K562 (cell line): ENCODE measurements at regions not wholly inside any gene's neighbourhood (a gene's known extent, or its start where the extent isn't known, plus 50 kb on each side); places are given as distances from the start of the nearest gene placed in this dataset.

Experiments
- ATAC-seq: fragments of 200-7000 bp; cut with Tn5 transposase; 3 replicates; pipeline ENCODE4 v1.9.1; 2020; ENCODE audit warnings: moderate library complexity
- BruUV-seq: library from RNA; stranded (reverse); fragments of 400-500 nt; replicated peaks from 2 replicates; lab custom pipeline; 2021; lab: Mats Ljungman, UMichigan
- CTCF ChIA-PET: fragments of 300-600 bp; formaldehyde crosslinking; extraction: SDS; loops from one replicate; lab custom pipeline; 2021; ENCODE audit warnings: low intra/inter-chr PET ratio; lab: Yijun Ruan, JAX
- POLR2A ChIA-PET: fragments of 300-600, 350-650 bp; sonication (Branson Sonifier 250); formaldehyde crosslinking; extraction: SDS; loops from one replicate; lab custom pipeline; 2021; ENCODE audit warnings: antibody characterized with exemption, inconsistent platforms; lab: Yijun Ruan, JAX
- DNase-seq, 4 experiments: peaks; one replicate each; pipeline versions ENCODE4 v3.0.0 to v3.0.0-alpha.2; 2011 to 2018; ENCODE audit warnings: low spot score in 3 of 4, mixed read lengths in 3 of 4; ENCODE audit errors: extremely low read depth in 1 of 4
- FAIRE-seq: peaks from 2 replicates; lab custom pipeline; 2011; peaks lifted over from hg19 to GRCh38; lab: Jason Lieb, UNC
- H2AFZ ChIP-seq: 2 replicates; pipeline ENCODE4 v1.6.0; 2011; ENCODE audit warnings: low read depth, low read length, control low read depth, inconsistent platforms
- H3K27ac ChIP-seq: fragments of 200-600 bp; 3 replicates; pipeline ENCODE4 v1.8.0; 2011; ENCODE audit warnings: low read depth, mild to moderate bottlenecking, control low read depth, inconsistent platforms, low read length, moderate library complexity, mixed read lengths; ENCODE audit errors: extremely low read depth
- H3K27me3 ChIP-seq, 2 experiments: fragments of 300-600 bp in 1 of 2; 2 replicates in 1 of 2; 3 replicates in 1 of 2; pipeline versions ENCODE4 v1.6.0 to v1.8.0; 2011; ENCODE audit warnings: inconsistent platforms in 2 of 2, low read length in 2 of 2, mild to moderate bottlenecking in 1 of 2, mixed read lengths in 1 of 2, moderate library complexity in 1 of 2; ENCODE audit not compliant: control insufficient read depth in 2 of 2, insufficient read depth in 2 of 2
- H3K36me3 ChIP-seq: fragments of 300-600 bp; 3 replicates; pipeline ENCODE4 v1.8.0; 2011; ENCODE audit warnings: mild to moderate bottlenecking, low read length, inconsistent platforms; ENCODE audit not compliant: control insufficient read depth, insufficient read depth
- H3K4me1 ChIP-seq, 2 experiments: fragments of 200-600 bp in 1 of 2; replicated peaks in 1 of 2; 2 replicates in 1 of 2; 3 replicates in 1 of 2; pipeline versions ENCODE4 v1.5.1 to v1.8.0; 2011; ENCODE audit warnings: inconsistent platforms in 2 of 2, low read length in 2 of 2, mild to moderate bottlenecking in 1 of 2, mixed read lengths in 1 of 2, moderate library complexity in 1 of 2; ENCODE audit not compliant: control insufficient read depth in 2 of 2, insufficient read depth in 2 of 2
- H3K4me2 ChIP-seq: 2 replicates; pipeline ENCODE4 v1.6.1; 2011; ENCODE audit warnings: low read length, control low read depth, inconsistent platforms, mixed read lengths; ENCODE audit not compliant: insufficient read depth
- H3K4me3 ChIP-seq: fragments of 200-600 bp; sonication (generic), shearing (Covaris generic); 2 replicates; pipeline ENCODE4 v1.5.1; 2016; ENCODE audit warnings: control low read depth, inconsistent platforms
- H3K79me2 ChIP-seq: fragments of 200-600 bp; 3 replicates; pipeline ENCODE4 v1.8.0; 2011; ENCODE audit warnings: low read length, inconsistent platforms; ENCODE audit not compliant: control insufficient read depth, insufficient read depth
- H3K9ac ChIP-seq, 2 experiments: 2 replicates each; pipeline versions ENCODE4 v1.6.0 to v1.6.1; 2011; ENCODE audit warnings: low read depth in 2 of 2, low read length in 2 of 2, control low read depth in 1 of 2, inconsistent platforms in 1 of 2, mild to moderate bottlenecking in 1 of 2, mixed read lengths in 1 of 2; ENCODE audit not compliant: insufficient read depth in 1 of 2
- H3K9me1 ChIP-seq: one replicate; pipeline ENCODE4 v1.6.0; 2011; ENCODE audit warnings: inconsistent platforms, mild to moderate bottlenecking, low read length, moderate library complexity; ENCODE audit not compliant: control insufficient read depth, insufficient read depth
- H3K9me3 ChIP-seq: replicated peaks from 2 replicates; pipeline ENCODE4 v1.5.1; 2011; ENCODE audit warnings: low read depth, low read length, inconsistent platforms; ENCODE audit not compliant: control insufficient read depth, insufficient read depth
- H4K20me1 ChIP-seq: replicated peaks from 2 replicates; pipeline ENCODE4 v1.6.1; 2011; ENCODE audit warnings: low read length, inconsistent platforms, mixed read lengths; ENCODE audit not compliant: control insufficient read depth, insufficient read depth
- BCL6 ChIP-seq: fragments of 250-450 bp; sonication (Bioruptor Pico); IDR thresholded peaks from 2 replicates; pipeline ENCODE4 v1.4.0; 2020
- CEBPB ChIP-seq: fragments of 450-650 bp; IDR thresholded peaks from 2 replicates; pipeline ENCODE4 v1.6.1; 2016; ENCODE audit warnings: missing genetic modification characterization, missing compliant biosample characterization
- GABPB2 ChIP-seq: fragments of 250-450 bp; sonication (Bioruptor Pico); conservative IDR thresholded peaks from 2 replicates; pipeline ENCODE4 v1.5.1; 2021; ENCODE audit warnings: mild to moderate bottlenecking
- PTBP1 ChIP-seq: fragments of 200-400 bp; formaldehyde crosslinking; IDR thresholded peaks from 2 replicates; pipeline ENCODE4 v1.6.1; 2017; ENCODE audit warnings: low read depth, low read length
- ZNF146 ChIP-seq: IDR thresholded peaks from one replicate; pipeline ENCODE4 v1.6.1; 2018; ENCODE audit warnings: missing compliant biosample characterization; ENCODE audit not compliant: unreplicated experiment
- ZNF79 ChIP-seq: fragments of 250-450 bp; sonication (Bioruptor Pico); IDR thresholded peaks from 2 replicates; pipeline ENCODE4 v1.4.0; 2020; ENCODE audit warnings: low read depth, mild to moderate bottlenecking, moderate library complexity
- ZSCAN29 ChIP-seq: fragments of 450-650 bp; IDR thresholded peaks from 2 replicates; pipeline ENCODE4 v1.6.1; 2017
- WGBS: fragments of 100-300 bp; shearing (Covaris generic); methylation state at CpG from one replicate; pipeline ENCODE4 v1.1.6; 2016; ENCODE audit warnings: low coverage, mixed read lengths; ENCODE audit not compliant: insufficient coverage; ENCODE audit errors: missing lambda C conversion rate; 5-methylcytosine and 5-hydroxymethylcytosine counted together
- in situ Hi-C: fragments of 300-500 bp; cut with MboI; formaldehyde crosslinking; loops from 4 replicates; pipeline ENCODE4 v1.15.0; 2018; ENCODE audit warnings: inconsistent platforms, mixed read lengths
- intact Hi-C: fragments of 100-400 bp; cut with micrococcal nuclease; formaldehyde crosslinking; loops from 2 replicates; pipeline ENCODE4 v1.14.2; 2022
- TF ChIP-seq, protein P1 (sequence below): sonication (generic); formaldehyde crosslinking; IDR thresholded peaks from 2 replicates; pipeline ENCODE4 v1.8.1; 2023; ENCODE audit warnings: mild to moderate bottlenecking, missing genetic modification reagents, moderate library complexity
- TF ChIP-seq, protein P2 (sequence below): fragments of 450-650 bp; IDR thresholded peaks from 2 replicates; pipeline ENCODE4 v1.6.1; 2016; ENCODE audit warnings: missing biosample characterization, missing genetic modification characterization
- TF ChIP-seq, protein P3 (sequence below): fragments of 450-650 bp; IDR thresholded peaks from 2 replicates; pipeline ENCODE4 v1.6.1; 2018; ENCODE audit not compliant: partially characterized antibody
- TF ChIP-seq, protein P4 (sequence below): sonication (generic); formaldehyde crosslinking; IDR thresholded peaks from 2 replicates; pipeline ENCODE4 v1.8.0; 2023; ENCODE audit warnings: missing genetic modification reagents, mild to moderate bottlenecking, borderline replicate concordance

DNA sequence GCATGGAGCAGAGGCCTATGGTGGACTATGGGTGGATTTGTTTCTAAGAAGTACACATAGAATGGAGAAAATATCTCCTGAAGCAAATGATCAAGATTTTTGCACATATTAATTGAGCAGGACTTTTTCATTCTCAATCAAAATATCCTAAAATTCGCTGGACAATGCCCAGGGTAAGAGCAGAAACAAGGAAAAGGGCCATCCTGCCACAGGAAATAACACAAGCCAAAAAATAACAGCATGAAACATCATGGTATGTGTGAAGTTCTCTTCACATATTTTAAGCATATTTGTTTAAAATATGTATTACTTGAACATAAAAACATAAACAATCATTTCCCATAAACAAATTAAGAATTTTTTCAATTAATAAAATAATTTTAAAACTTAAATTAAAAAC is 868.9 kb downstream of the EPHA7 start (continued):
- TF ChIP-seq GABPB2 (CRISPR knock-in tag) (no peak), ZNF79 (CRISPR knock-in tag) (no peak)

DNA sequence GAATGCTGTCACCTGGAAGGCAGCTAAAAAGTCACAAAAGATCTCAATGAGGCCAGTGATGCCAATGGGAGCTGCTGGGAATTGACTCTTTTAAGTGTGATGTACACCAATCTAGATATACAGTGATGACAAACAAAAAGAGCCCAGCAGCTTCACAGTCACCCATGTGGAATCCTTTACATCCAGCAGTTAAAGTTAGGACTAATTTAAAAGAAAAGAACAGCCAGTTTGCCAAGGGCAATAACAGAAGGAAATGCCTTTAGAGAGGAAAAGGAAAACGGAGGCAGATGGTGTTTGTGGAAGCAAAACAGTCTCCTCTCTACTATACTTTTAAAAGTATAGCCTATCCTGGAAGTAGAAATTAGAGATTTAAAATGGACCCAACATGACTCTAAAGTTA is 873.5 kb downstream of the EPHA7 start:
- Histone ChIP-seq H3K79me2 (no peaks in the 10 kb centered on the region), H3K4me1 (no peaks in the 10 kb centered on the region), H3K27me3 (no peaks in the 10 kb centered on the region), H3K9ac (no peak overlapping the region), H3K9me3 (no peaks in the 10 kb centered on the region), H3K4me2 (no peak overlapping the region), H4K20me1 (no peaks in the 10 kb centered on the region), H3K4me3 (no peak overlapping the region), H2AFZ (no peak overlapping the region), H3K9me1 (no peaks in the 10 kb centered on the region), H3K36me3 (no peaks in the 10 kb centered on the region), H3K27ac (no peak overlapping the region)
- CTCF ChIA-PET, result no interaction called here
- 17% methylated on average over 1 of the region's 1 CpG for WGBS
- intact Hi-C loops, result no loop called here
- POLR2A ChIA-PET, result no interaction called here
- no peak for DNase-seq
- FAIRE-seq, result no peak
- in situ Hi-C loops, result no loop called here
- BruUV-seq, result no TSS peak
- ATAC-seq, result no peak
- TF ChIP-seq PTBP1 (no peak), BCL6 (CRISPR knock-in tag) (no peak), ZNF146 (CRISPR knock-in tag) (no peak), ZSCAN29 (no peak), CEBPB (tag) (no peak)
- TF ChIP-seq, protein P1, sequence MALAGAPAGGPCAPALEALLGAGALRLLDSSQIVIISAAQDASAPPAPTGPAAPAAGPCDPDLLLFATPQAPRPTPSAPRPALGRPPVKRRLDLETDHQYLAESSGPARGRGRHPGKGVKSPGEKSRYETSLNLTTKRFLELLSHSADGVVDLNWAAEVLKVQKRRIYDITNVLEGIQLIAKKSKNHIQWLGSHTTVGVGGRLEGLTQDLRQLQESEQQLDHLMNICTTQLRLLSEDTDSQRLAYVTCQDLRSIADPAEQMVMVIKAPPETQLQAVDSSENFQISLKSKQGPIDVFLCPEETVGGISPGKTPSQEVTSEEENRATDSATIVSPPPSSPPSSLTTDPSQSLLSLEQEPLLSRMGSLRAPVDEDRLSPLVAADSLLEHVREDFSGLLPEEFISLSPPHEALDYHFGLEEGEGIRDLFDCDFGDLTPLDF, result no peak
- TF ChIP-seq, protein P2, sequence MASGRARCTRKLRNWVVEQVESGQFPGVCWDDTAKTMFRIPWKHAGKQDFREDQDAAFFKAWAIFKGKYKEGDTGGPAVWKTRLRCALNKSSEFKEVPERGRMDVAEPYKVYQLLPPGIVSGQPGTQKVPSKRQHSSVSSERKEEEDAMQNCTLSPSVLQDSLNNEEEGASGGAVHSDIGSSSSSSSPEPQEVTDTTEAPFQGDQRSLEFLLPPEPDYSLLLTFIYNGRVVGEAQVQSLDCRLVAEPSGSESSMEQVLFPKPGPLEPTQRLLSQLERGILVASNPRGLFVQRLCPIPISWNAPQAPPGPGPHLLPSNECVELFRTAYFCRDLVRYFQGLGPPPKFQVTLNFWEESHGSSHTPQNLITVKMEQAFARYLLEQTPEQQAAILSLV (tag), result no peak
- TF ChIP-seq, protein P3, sequence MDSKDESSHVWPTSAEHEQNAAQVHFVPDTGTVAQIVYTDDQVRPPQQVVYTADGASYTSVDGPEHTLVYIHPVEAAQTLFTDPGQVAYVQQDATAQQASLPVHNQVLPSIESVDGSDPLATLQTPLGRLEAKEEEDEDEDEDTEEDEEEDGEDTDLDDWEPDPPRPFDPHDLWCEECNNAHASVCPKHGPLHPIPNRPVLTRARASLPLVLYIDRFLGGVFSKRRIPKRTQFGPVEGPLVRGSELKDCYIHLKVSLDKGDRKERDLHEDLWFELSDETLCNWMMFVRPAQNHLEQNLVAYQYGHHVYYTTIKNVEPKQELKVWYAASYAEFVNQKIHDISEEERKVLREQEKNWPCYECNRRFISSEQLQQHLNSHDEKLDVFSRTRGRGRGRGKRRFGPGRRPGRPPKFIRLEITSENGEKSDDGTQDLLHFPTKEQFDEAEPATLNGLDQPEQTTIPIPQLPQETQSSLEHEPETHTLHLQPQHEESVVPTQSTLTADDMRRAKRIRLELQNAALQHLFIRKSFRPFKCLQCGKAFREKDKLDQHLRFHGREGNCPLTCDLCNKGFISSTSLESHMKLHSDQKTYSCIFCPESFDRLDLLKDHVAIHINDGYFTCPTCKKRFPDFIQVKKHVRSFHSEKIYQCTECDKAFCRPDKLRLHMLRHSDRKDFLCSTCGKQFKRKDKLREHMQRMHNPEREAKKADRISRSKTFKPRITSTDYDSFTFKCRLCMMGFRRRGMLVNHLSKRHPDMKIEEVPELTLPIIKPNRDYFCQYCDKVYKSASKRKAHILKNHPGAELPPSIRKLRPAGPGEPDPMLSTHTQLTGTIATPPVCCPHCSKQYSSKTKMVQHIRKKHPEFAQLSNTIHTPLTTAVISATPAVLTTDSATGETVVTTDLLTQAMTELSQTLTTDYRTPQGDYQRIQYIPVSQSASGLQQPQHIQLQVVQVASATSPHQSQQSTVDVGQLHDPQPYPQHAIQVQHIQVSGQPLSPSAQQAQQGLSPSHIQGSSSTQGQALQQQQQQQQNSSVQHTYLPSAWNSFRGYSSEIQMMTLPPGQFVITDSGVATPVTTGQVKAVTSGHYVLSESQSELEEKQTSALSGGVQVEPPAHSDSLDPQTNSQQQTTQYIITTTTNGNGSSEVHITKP, result no peak
- TF ChIP-seq, protein P4, sequence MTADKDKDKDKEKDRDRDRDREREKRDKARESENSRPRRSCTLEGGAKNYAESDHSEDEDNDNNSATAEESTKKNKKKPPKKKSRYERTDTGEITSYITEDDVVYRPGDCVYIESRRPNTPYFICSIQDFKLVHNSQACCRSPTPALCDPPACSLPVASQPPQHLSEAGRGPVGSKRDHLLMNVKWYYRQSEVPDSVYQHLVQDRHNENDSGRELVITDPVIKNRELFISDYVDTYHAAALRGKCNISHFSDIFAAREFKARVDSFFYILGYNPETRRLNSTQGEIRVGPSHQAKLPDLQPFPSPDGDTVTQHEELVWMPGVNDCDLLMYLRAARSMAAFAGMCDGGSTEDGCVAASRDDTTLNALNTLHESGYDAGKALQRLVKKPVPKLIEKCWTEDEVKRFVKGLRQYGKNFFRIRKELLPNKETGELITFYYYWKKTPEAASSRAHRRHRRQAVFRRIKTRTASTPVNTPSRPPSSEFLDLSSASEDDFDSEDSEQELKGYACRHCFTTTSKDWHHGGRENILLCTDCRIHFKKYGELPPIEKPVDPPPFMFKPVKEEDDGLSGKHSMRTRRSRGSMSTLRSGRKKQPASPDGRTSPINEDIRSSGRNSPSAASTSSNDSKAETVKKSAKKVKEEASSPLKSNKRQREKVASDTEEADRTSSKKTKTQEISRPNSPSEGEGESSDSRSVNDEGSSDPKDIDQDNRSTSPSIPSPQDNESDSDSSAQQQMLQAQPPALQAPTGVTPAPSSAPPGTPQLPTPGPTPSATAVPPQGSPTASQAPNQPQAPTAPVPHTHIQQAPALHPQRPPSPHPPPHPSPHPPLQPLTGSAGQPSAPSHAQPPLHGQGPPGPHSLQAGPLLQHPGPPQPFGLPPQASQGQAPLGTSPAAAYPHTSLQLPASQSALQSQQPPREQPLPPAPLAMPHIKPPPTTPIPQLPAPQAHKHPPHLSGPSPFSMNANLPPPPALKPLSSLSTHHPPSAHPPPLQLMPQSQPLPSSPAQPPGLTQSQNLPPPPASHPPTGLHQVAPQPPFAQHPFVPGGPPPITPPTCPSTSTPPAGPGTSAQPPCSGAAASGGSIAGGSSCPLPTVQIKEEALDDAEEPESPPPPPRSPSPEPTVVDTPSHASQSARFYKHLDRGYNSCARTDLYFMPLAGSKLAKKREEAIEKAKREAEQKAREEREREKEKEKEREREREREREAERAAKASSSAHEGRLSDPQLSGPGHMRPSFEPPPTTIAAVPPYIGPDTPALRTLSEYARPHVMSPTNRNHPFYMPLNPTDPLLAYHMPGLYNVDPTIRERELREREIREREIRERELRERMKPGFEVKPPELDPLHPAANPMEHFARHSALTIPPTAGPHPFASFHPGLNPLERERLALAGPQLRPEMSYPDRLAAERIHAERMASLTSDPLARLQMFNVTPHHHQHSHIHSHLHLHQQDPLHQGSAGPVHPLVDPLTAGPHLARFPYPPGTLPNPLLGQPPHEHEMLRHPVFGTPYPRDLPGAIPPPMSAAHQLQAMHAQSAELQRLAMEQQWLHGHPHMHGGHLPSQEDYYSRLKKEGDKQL (CRISPR knock-in tag), result no peak
